GM23248 (cell line): ENCODE measurements at regions not wholly inside any gene's neighbourhood (a gene's known extent, or its start where the extent isn't known, plus 50 kb on each side); places are given as distances from the start of the nearest gene placed in this dataset.
A peak's percentile ranks its signal among the peaks of the same experiment; 100 is the strongest.

Experiments
- DNase-seq: peaks from one replicate; pipeline ENCODE4 v3.0.0-alpha.2; 2015
- H2AFZ ChIP-seq: fragments of 200-600 bp; sonication (generic); 2 replicates; pipeline ENCODE4 v1.6.1; 2016; ENCODE audit warnings: antibody characterized with exemption
- H3F3A ChIP-seq: fragments of 200-600 bp; sonication (generic); 2 replicates; pipeline ENCODE4 v1.6.1; 2016; ENCODE audit warnings: mild to moderate bottlenecking, antibody characterized with exemption, mixed run types; ENCODE audit not compliant: insufficient read depth
- H3K27ac ChIP-seq: fragments of 200-600 bp; sonication (generic); 2 replicates; pipeline ENCODE4 v1.5.1; 2016; ENCODE audit warnings: mild to moderate bottlenecking
- H3K27me3 ChIP-seq: fragments of 200-600 bp; sonication (generic); replicated peaks from 2 replicates; pipeline ENCODE4 v1.6.1; 2016; ENCODE audit warnings: mild to moderate bottlenecking; ENCODE audit not compliant: insufficient read depth
- H3K36me3 ChIP-seq: fragments of 200-600 bp; sonication (generic); 2 replicates; pipeline ENCODE4 v1.6.1; 2016; ENCODE audit warnings: low read depth, mild to moderate bottlenecking
- H3K4me1 ChIP-seq: fragments of 200-600 bp; sonication (generic); 2 replicates; pipeline ENCODE4 v1.6.1; 2016; ENCODE audit warnings: mild to moderate bottlenecking; ENCODE audit not compliant: insufficient read depth
- H3K4me2 ChIP-seq: fragments of 200-600 bp; sonication (generic); one replicate; pipeline ENCODE4 v1.6.1; 2016; ENCODE audit warnings: mild to moderate bottlenecking; ENCODE audit not compliant: unreplicated experiment
- H3K4me3 ChIP-seq: fragments of 200-600 bp; sonication (generic); 2 replicates; pipeline ENCODE4 v1.5.1; 2016; ENCODE audit warnings: mild to moderate bottlenecking
- H3K79me2 ChIP-seq: fragments of 200-600 bp; sonication (generic); 2 replicates; pipeline ENCODE4 v1.6.1; 2016; ENCODE audit warnings: mild to moderate bottlenecking; ENCODE audit not compliant: insufficient read depth
- H3K9ac ChIP-seq: fragments of 200-600 bp; sonication (generic); 2 replicates; pipeline ENCODE4 v1.6.1; 2016; ENCODE audit warnings: mild to moderate bottlenecking
- H3K9me2 ChIP-seq: fragments of 200-600 bp; sonication (generic); 2 replicates; pipeline ENCODE4 v1.6.1; 2016; ENCODE audit warnings: mixed run types, mild to moderate bottlenecking, moderate library complexity; ENCODE audit not compliant: insufficient read depth
- H3K9me3 ChIP-seq: fragments of 200-600 bp; sonication (generic); one replicate; pipeline ENCODE4 v1.6.1; 2017; ENCODE audit warnings: low read depth
- H4K20me1 ChIP-seq: fragments of 200-600 bp; sonication (generic); 2 replicates; pipeline ENCODE4 v1.6.0; 2016; ENCODE audit not compliant: insufficient read depth
- EZH2 ChIP-seq: fragments of 200-600 bp; sonication (generic); IDR thresholded peaks from 2 replicates; pipeline ENCODE4 v1.6.1; 2018; ENCODE audit warnings: antibody characterized with exemption, mild to moderate bottlenecking; ENCODE audit not compliant: insufficient read depth, poor library complexity, severe bottlenecking
- EZH2phosphoT487 ChIP-seq: fragments of 200-600 bp; sonication (generic); IDR thresholded peaks from 2 replicates; pipeline ENCODE4 v1.6.1; 2018; ENCODE audit warnings: antibody characterized with exemption, moderate library complexity, mild to moderate bottlenecking, low read depth; ENCODE audit not compliant: insufficient read depth
- WGBS, 2 experiments: methylation state at CpG; one replicate each; pipeline ENCODE4 v1.1.6; 2015 to 2017; ENCODE audit warnings: low lambda C conversion rate in 2 of 2, low coverage in 1 of 2; ENCODE audit errors: missing lambda C conversion rate in 2 of 2; 5-methylcytosine and 5-hydroxymethylcytosine counted together
- in situ Hi-C: fragments of 300-500 bp; cut with MboI; formaldehyde crosslinking; loops from 2 replicates; pipeline ENCODE4 v1.15.0; 2020

GRCh38 chr13:48773531-48774275 lies 120.0 kb downstream of the CYSLTR2 start:
- WGBS, 2 experiments: 77 to 84% methylated on average over 2 of the region's 2 CpGs
- Histone ChIP-seq H3K9me3 (no peaks in the 10 kb centered on the region), H3K36me3 (no peaks in the 10 kb centered on the region), H3K4me3 (no peak overlapping the region), H3K27me3 (0 out of 2 replicates have a peak, but pooled peaks cover 3% of the 10 kb centered on the region), H3K9ac (no peak overlapping the region), H2AFZ (no peak overlapping the region), H3K4me1 (peaks cover 29% of the 10 kb centered on the region), H4K20me1 (no peaks in the 10 kb centered on the region), H3F3A (peaks cover 32% of the 10 kb centered on the region), H3K9me2 (no peaks in the 10 kb centered on the region), H3K4me2 (no peak overlapping the region), H3K27ac (no peak overlapping the region), H3K79me2 (no peaks in the 10 kb centered on the region)
- no peak for TF ChIP-seq EZH2
- no peak for TF ChIP-seq EZH2phosphoT487
- DNase-seq: no peak
- in situ Hi-C loops: loop anchor here (5.0 kb wide), 1 partner anchor 176 kb away; no protein-coding TSS in a partner anchor

- Histone ChIP-seq H3K79me2 (no peaks in the 10 kb centered on the region), H3K4me1 (peaks cover 29% of the 10 kb centered on the region), H3K4me2 (peak overlapping the region; percentile 68), H3K9me2 (no peaks in the 10 kb centered on the region), H3K4me3 (peak overlapping the region; percentile 53), H3F3A (peaks cover 32% of the 10 kb centered on the region), H2AFZ (no peak overlapping the region), H3K36me3 (0 out of 2 replicates have a peak, but pooled peaks cover 2% of the 10 kb centered on the region), H3K9me3 (no peaks in the 10 kb centered on the region), H3K27me3 (0 out of 2 replicates have a peak, but pooled peaks cover 3% of the 10 kb centered on the region), H4K20me1 (no peaks in the 10 kb centered on the region), H3K9ac (peak overlapping the region; percentile 28; the same call in 1 of the 2 replicates), H3K27ac (peak overlapping the region; percentile 69)
- no peak for TF ChIP-seq EZH2
- TF ChIP-seq EZH2phosphoT487: no peak
- WGBS, 2 experiments: 44 to 51% methylated on average over 2 of the region's 2 CpGs
- peak; percentile 66 for DNase-seq
- in situ Hi-C loops: no loop called here
These were observed 121.6 kb downstream of the CYSLTR2 start for GRCh38 chr13:48775285-48775684.

GRCh38 chr13:48775804-48776203 lies 122.1 kb downstream of the CYSLTR2 start:
- WGBS, 2 experiments: 0 to 3% methylated on average over 4 of the region's 4 CpGs
- TF ChIP-seq EZH2phosphoT487 (peak; percentile 54; the same call in 1 of the 2 replicates), EZH2 (no peak)
- Histone ChIP-seq H3K36me3 (0 out of 2 replicates have a peak, but pooled peaks cover 5% of the 10 kb centered on the region), H3K4me1 (peaks cover 29% of the 10 kb centered on the region), H3K27me3 (0 out of 2 replicates have a peak, but pooled peaks cover 3% of the 10 kb centered on the region), H3K9ac (peak overlapping the region; percentile 28; the same call in 1 of the 2 replicates), H3K4me2 (peak overlapping the region; percentile 68), H3K79me2 (no peaks in the 10 kb centered on the region), H3K9me3 (no peaks in the 10 kb centered on the region), H3K27ac (peak overlapping the region; percentile 69), H4K20me1 (no peaks in the 10 kb centered on the region), H2AFZ (no peak overlapping the region), H3F3A (peaks cover 32% of the 10 kb centered on the region), H3K4me3 (peak overlapping the region; percentile 53), H3K9me2 (no peaks in the 10 kb centered on the region)
- in situ Hi-C loops: no loop called here
- peak; percentile 96 for DNase-seq

- 0 out of 2 replicates have a peak, but pooled peaks cover 5% of the 10 kb centered on the region for H3K36me3 ChIP-seq
- no peaks in the 10 kb centered on the region for H4K20me1 ChIP-seq
- H3K4me3 ChIP-seq: peak overlapping the region; percentile 53; the same call in 1 of the 2 replicates
- no peaks in the 10 kb centered on the region for H3K9me2 ChIP-seq
- no peaks in the 10 kb centered on the region for H3K79me2 ChIP-seq
- H3K4me2 ChIP-seq: peak overlapping the region; percentile 68
- TF ChIP-seq EZH2phosphoT487 (no peak), EZH2 (no peak)
- peaks cover 3% of the 10 kb centered on the region for H3K9me3 ChIP-seq
- 36 to 45% methylated on average over 1 of the region's 1 CpG for WGBS, 2 experiments
- H3K4me1 ChIP-seq: peaks cover 29% of the 10 kb centered on the region
- H3K27ac ChIP-seq: 0 out of 2 replicates have a peak overlapping the region, but pooled peaks have one; percentile 69
- H2AFZ ChIP-seq: no peak overlapping the region
- 0 out of 2 replicates have a peak, but pooled peaks cover 3% of the 10 kb centered on the region for H3K27me3 ChIP-seq
- in situ Hi-C loops: no loop called here
- H3F3A ChIP-seq: peaks cover 32% of the 10 kb centered on the region
- H3K9ac ChIP-seq: no peak overlapping the region
- peak; percentile 40 for DNase-seq
These were observed 122.7 kb downstream of the CYSLTR2 start for GRCh38 chr13:48776401-48776800.
